Heart left ventricle (tissue), 13 donors: ENCODE measurements at regions not wholly inside any gene's neighbourhood (a gene's known extent, or its start where the extent isn't known, plus 50 kb on each side); places are given as distances from the start of the nearest gene placed in this dataset.
"Not testable (repeated sequence)": the region's sequence is repeated elsewhere in the genome, so short reads cannot be mapped to it uniquely, and the experiment has no call there.

ENCODE experiments used
- POLR2A ChIP-seq, 2 donors: fragments of 450-650 bp; IDR thresholded peaks; one replicate each; pipeline ENCODE4 v1.6.1; 2017; ENCODE audit warnings: antibody characterized with exemption in 2 of 2, mild to moderate bottlenecking in 2 of 2, moderate library complexity in 2 of 2
- TF ChIP-seq, protein P1 (sequence below), 12 donors: fragments of 200-600 bp; sonication (generic) in 4 of 12; IDR thresholded peaks; one replicate each; pipeline versions ENCODE4 v1.5.0 to v1.8.0; 2018 to 2022; ENCODE audit warnings: antibody characterized with exemption in 12 of 12, mild to moderate bottlenecking in 5 of 12
- donor health status: ischemic (EF 13 %, LVEDD 7.1; RV severe dilation, severe dysfunction).
- donor health status: DM: no; HTN: yes; CAD: no.
- donor health status: DM: no; HTN: no; CAD: no.
- donor health status: ischemic (EF 25% LVEDD 6.9; RV normal size, moderate dysfunction).
- donor health status: ischemic (EF 25% LVEDD 5.7; RV mildly dilated, moderate dysfunction).
- donor health status: ischemic (EF 35%, LVEDD 5.7; RV mildly dilated, moderate dysfunction).
- donor health status: nonischemic (EF 11% LVEDD 7.7; RV severe dilation, severe dysfunction).
- donor health status: DM: yes; HTN: yes; CAD: no.
- donor health status: PGD.
- donor health status: ischemic (EF 29% LVEDD 5.4; RV normal size, mild dysfunction).
- donor health status: nonischemic (EF 23%, LVEDD 6.1; RV moderate dilation, normal function).

DNA sequence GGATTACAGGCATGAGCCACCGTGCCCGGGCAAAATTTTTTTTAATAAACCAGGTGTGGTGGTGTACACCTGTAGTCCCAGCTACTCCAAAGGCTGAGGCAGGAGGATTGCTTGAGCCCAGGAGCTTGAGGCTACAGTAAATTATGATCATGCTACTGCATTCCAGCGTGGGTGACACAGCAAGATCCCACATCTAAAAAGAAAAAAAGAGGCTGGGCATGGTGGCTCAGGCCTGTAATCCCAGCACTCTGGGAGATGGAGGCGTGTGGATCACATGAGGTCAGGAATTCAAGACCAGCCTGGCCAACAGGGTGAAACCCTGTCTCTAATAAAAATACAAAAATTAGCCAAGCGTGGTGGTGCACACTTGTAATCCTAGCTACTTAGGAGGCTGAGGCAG, 125.6 kb downstream of the ZNF281 start:
- TF ChIP-seq, protein P1, sequence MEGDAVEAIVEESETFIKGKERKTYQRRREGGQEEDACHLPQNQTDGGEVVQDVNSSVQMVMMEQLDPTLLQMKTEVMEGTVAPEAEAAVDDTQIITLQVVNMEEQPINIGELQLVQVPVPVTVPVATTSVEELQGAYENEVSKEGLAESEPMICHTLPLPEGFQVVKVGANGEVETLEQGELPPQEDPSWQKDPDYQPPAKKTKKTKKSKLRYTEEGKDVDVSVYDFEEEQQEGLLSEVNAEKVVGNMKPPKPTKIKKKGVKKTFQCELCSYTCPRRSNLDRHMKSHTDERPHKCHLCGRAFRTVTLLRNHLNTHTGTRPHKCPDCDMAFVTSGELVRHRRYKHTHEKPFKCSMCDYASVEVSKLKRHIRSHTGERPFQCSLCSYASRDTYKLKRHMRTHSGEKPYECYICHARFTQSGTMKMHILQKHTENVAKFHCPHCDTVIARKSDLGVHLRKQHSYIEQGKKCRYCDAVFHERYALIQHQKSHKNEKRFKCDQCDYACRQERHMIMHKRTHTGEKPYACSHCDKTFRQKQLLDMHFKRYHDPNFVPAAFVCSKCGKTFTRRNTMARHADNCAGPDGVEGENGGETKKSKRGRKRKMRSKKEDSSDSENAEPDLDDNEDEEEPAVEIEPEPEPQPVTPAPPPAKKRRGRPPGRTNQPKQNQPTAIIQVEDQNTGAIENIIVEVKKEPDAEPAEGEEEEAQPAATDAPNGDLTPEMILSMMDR (IDR thresholded peaks at IDR 0.05), result not testable (repeated sequence)
- TF ChIP-seq POLR2A (IDR thresholded peaks at IDR 0.05), result not testable (repeated sequence)
